HL-60 (cell line): ENCODE measurements at regions not wholly inside any gene's neighbourhood (a gene's known extent, or its start where the extent isn't known, plus 50 kb on each side); places are given as distances from the start of the nearest gene placed in this dataset.

ENCODE experiments used
- DNase-seq, 2 experiments: peaks; one replicate each; pipeline ENCODE4 v3.0.0-alpha.2; 2010 to 2020; ENCODE audit warnings: low read depth in 1 of 2, low spot score in 1 of 2
- H3K27ac ChIP-seq: fragments of 250-450 bp; sonication (Bioruptor Pico); replicated peaks from 2 replicates; pipeline ENCODE4 v1.5.1; 2020; ENCODE audit warnings: mild to moderate bottlenecking, moderate library complexity
- H3K27me3 ChIP-seq: fragments of 250-450 bp; sonication (Bioruptor Pico); 2 replicates; pipeline ENCODE4 v1.5.1; 2021; ENCODE audit warnings: mild to moderate bottlenecking, moderate library complexity; ENCODE audit not compliant: insufficient read depth, poor library complexity, severe bottlenecking
- H3K4me3 ChIP-seq: replicated peaks from 2 replicates; pipeline ENCODE4 v1.5.1; 2011; ENCODE audit warnings: mild to moderate bottlenecking, control low read depth, low read length; ENCODE audit not compliant: insufficient read depth
- GABPA ChIP-seq: IDR thresholded peaks from 2 replicates; pipeline ENCODE4 v1.6.1; 2012; ENCODE audit warnings: low read depth
- POLR2AphosphoS5 ChIP-seq: IDR thresholded peaks from 2 replicates; pipeline ENCODE4 v1.6.1; 2012; ENCODE audit warnings: low read depth
- SPI1 ChIP-seq: IDR thresholded peaks from 2 replicates; pipeline ENCODE4 v1.6.1; 2012; ENCODE audit warnings: low read depth, mild to moderate bottlenecking, borderline replicate concordance
- TF ChIP-seq, protein P1 (sequence below): IDR thresholded peaks from one replicate; pipeline ENCODE4 v1.5.1; 2011; ENCODE audit warnings: low read length, control low read depth, inconsistent platforms; ENCODE audit not compliant: insufficient read depth
- TF ChIP-seq, protein P2 (sequence below): IDR thresholded peaks from 2 replicates; pipeline ENCODE4 v1.6.1; 2012; ENCODE audit warnings: low read depth; ENCODE audit not compliant: insufficient replicate concordance

DNA sequence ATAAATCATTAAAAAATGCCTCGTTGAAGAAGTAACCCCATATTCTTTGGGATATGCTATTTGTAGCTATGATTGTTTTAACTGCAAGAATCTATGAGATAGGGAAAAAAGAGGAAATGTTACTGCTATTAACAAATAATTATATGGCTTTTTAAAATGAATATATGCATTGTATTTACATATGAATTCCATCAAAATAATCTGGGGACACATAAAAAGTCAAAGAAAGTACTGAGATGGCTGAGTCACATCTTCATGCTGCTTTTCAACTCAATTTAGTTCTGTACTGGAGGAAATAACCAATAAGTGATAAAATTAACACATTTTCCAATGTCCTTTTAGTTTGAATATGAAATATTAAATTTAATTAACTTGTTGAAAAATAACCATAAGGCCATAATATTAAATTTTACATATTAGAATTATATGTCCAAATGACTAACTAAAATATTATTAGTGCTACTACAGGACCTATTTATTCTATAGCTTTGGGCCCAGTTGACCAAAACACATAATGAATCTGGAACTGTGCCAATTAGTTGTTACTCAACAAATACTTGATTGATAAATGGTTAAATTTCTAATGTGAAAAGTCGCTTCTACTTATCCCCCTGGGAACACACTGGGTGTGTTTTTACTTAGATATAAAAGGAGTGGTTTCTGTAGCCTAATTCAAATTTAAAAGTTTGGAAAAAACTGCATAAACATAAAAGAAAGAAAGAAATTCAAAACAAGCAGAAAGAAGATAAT lies 214.6 kb upstream of the PFKP start:
- Histone ChIP-seq H3K27ac (no peak overlapping the region), H3K4me3 (no peak overlapping the region), H3K27me3 (no peaks in the 10 kb centered on the region)
- TF ChIP-seq, protein P1, sequence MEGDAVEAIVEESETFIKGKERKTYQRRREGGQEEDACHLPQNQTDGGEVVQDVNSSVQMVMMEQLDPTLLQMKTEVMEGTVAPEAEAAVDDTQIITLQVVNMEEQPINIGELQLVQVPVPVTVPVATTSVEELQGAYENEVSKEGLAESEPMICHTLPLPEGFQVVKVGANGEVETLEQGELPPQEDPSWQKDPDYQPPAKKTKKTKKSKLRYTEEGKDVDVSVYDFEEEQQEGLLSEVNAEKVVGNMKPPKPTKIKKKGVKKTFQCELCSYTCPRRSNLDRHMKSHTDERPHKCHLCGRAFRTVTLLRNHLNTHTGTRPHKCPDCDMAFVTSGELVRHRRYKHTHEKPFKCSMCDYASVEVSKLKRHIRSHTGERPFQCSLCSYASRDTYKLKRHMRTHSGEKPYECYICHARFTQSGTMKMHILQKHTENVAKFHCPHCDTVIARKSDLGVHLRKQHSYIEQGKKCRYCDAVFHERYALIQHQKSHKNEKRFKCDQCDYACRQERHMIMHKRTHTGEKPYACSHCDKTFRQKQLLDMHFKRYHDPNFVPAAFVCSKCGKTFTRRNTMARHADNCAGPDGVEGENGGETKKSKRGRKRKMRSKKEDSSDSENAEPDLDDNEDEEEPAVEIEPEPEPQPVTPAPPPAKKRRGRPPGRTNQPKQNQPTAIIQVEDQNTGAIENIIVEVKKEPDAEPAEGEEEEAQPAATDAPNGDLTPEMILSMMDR: no peak
- TF ChIP-seq POLR2AphosphoS5 (no peak), GABPA (no peak), SPI1 (no peak)
- TF ChIP-seq, protein P2, sequence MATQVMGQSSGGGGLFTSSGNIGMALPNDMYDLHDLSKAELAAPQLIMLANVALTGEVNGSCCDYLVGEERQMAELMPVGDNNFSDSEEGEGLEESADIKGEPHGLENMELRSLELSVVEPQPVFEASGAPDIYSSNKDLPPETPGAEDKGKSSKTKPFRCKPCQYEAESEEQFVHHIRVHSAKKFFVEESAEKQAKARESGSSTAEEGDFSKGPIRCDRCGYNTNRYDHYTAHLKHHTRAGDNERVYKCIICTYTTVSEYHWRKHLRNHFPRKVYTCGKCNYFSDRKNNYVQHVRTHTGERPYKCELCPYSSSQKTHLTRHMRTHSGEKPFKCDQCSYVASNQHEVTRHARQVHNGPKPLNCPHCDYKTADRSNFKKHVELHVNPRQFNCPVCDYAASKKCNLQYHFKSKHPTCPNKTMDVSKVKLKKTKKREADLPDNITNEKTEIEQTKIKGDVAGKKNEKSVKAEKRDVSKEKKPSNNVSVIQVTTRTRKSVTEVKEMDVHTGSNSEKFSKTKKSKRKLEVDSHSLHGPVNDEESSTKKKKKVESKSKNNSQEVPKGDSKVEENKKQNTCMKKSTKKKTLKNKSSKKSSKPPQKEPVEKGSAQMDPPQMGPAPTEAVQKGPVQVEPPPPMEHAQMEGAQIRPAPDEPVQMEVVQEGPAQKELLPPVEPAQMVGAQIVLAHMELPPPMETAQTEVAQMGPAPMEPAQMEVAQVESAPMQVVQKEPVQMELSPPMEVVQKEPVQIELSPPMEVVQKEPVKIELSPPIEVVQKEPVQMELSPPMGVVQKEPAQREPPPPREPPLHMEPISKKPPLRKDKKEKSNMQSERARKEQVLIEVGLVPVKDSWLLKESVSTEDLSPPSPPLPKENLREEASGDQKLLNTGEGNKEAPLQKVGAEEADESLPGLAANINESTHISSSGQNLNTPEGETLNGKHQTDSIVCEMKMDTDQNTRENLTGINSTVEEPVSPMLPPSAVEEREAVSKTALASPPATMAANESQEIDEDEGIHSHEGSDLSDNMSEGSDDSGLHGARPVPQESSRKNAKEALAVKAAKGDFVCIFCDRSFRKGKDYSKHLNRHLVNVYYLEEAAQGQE: no peak
- no peak for DNase-seq

DNA sequence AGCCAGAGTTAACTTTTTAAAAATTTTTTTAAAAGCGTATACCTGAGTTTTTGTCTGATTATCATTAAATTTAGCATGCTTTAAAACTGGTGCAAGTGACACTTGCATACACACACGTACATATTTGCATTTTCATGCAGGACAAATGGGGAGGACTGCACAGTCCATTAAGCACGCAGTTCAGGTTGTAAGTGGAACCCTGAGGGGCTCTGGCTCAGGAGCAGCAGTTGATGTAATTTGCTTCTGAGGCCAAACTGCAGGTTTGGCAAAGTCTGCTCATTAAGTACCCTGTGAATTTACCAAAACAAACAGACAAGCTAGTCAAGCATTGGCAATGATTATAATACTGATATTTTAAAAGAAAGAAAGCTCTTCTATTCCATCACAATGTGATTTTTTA lies 215.8 kb upstream of the PFKP start:
- H3K27me3 ChIP-seq: no peaks in the 10 kb centered on the region
- TF ChIP-seq SPI1: no peak
- TF ChIP-seq GABPA: no peak
- TF ChIP-seq, protein P2: no peak
- TF ChIP-seq, protein P1: no peak
- TF ChIP-seq POLR2AphosphoS5: no peak
- DNase-seq: no peak
- H3K4me3 ChIP-seq: no peak overlapping the region
- H3K27ac ChIP-seq: no peak overlapping the region

DNA sequence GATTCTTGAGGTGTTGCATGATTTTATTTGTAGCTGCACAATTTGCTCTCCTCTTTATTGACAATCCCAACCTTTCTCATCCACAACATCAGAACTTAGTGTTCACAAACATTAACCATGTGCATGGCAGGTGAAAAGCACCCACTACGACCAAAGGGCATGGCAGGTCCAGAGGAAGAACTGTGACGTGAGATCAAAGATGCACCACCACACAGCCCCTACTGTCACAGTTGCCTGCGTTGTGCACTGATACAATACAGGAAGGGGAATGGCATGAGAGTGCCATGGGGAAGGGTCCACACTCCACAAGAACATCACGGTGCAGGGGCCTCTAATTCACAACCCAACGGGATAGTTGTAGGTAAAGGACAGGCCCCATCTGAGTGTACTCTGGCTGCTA lies 217.1 kb upstream of the PFKP start:
- TF ChIP-seq, protein P1: no peak
- no peak for TF ChIP-seq POLR2AphosphoS5
- no peak for TF ChIP-seq GABPA
- TF ChIP-seq, protein P2: no peak
- no peak for TF ChIP-seq SPI1
- H3K4me3 ChIP-seq: no peak overlapping the region
- H3K27ac ChIP-seq: no peak overlapping the region
- H3K27me3 ChIP-seq: no peaks in the 10 kb centered on the region
- no peak for DNase-seq
